IMR-90 (cell line): ENCODE measurements at regions not wholly inside any gene's neighbourhood (a gene's known extent, or its start where the extent isn't known, plus 50 kb on each side); places are given as distances from the start of the nearest gene placed in this dataset.

ENCODE experiments used
- ATAC-seq: fragments of 200-7000 bp; cut with Tn5 transposase; 2 replicates; pipeline ENCODE4 v1.9.1; 2020; ENCODE audit warnings: low read depth, mild to moderate bottlenecking, moderate library complexity
- BruUV-seq: library from RNA; stranded (reverse); fragments of 400-500 nt; replicated peaks from 2 replicates; lab custom pipeline; 2021; lab: Mats Ljungman, UMichigan
- CTCF ChIA-PET: fragments of 300-600 bp; formaldehyde crosslinking; extraction: SDS; loops from one replicate; lab custom pipeline; 2021; ENCODE audit warnings: antibody characterized with exemption; lab: Yijun Ruan, JAX
- POLR2A ChIA-PET: fragments of 300-600 bp; sonication (Branson Sonifier 250); formaldehyde crosslinking; loops from one replicate; lab custom pipeline; 2022; ENCODE audit warnings: antibody characterized with exemption; ENCODE audit not compliant: unreplicated experiment; lab: Charles Lee
- DNase-seq: peaks from one replicate; pipeline ENCODE4 v3.0.0; 2013
- H2AFZ ChIP-seq: replicated peaks from 2 replicates; pipeline ENCODE3; 2013; ENCODE audit warnings: low read length, mild to moderate bottlenecking; ENCODE audit not compliant: poor library complexity
- H2AK5ac ChIP-seq: 2 replicates; pipeline ENCODE4 v1.6.1; 2013; ENCODE audit warnings: low read depth, low read length, inconsistent platforms
- H2AK9ac ChIP-seq: replicated peaks from 2 replicates; pipeline ENCODE3; 2013; ENCODE audit warnings: mild to moderate bottlenecking, low read depth, low read length, moderate library complexity; ENCODE audit not compliant: poor library complexity
- H2BK120ac ChIP-seq: 2 replicates; pipeline ENCODE4 v1.6.1; 2013; ENCODE audit warnings: low read depth, low read length, inconsistent platforms
- H2BK15ac ChIP-seq: 3 replicates; pipeline ENCODE4 v1.6.1; 2013; ENCODE audit warnings: low read depth, low read length, inconsistent platforms
- H2BK20ac ChIP-seq: 2 replicates; pipeline ENCODE4 v1.6.1; 2013; ENCODE audit warnings: low read depth, mild to moderate bottlenecking, inconsistent platforms, low read length, moderate library complexity
- H2BK5ac ChIP-seq: 2 replicates; pipeline ENCODE4 v1.6.1; 2013; ENCODE audit warnings: mild to moderate bottlenecking, low read depth, low read length, inconsistent platforms; ENCODE audit not compliant: poor library complexity, severe bottlenecking
- H3K14ac ChIP-seq: replicated peaks from 2 replicates; pipeline ENCODE4 v1.6.1; 2013; ENCODE audit warnings: low read depth, low read length, inconsistent platforms
- H3K18ac ChIP-seq: 2 replicates; pipeline ENCODE4 v1.6.1; 2013; ENCODE audit warnings: low read depth, low read length, control low read depth
- H3K23ac ChIP-seq: 2 replicates; pipeline ENCODE4 v1.6.1; 2013; ENCODE audit warnings: low read depth, low read length, inconsistent platforms
- H3K27ac ChIP-seq: 2 replicates; pipeline ENCODE4 v1.5.1; 2013; ENCODE audit warnings: mild to moderate bottlenecking, control low read depth, low read length; ENCODE audit not compliant: insufficient read depth
- H3K27me3 ChIP-seq: 2 replicates; pipeline ENCODE4 v1.6.1; 2013; ENCODE audit warnings: low read length; ENCODE audit not compliant: control insufficient read depth, insufficient read depth
- H3K36me3 ChIP-seq: 2 replicates; pipeline ENCODE4 v1.6.1; 2013; ENCODE audit warnings: low read length, mixed read lengths; ENCODE audit not compliant: control insufficient read depth, insufficient read depth
- H3K4ac ChIP-seq: 2 replicates; pipeline ENCODE4 v1.6.1; 2013; ENCODE audit warnings: low read depth, low read length, inconsistent platforms
- H3K4me1 ChIP-seq: 2 replicates; pipeline ENCODE4 v1.6.1; 2013; ENCODE audit warnings: low read length, mixed read lengths; ENCODE audit not compliant: control insufficient read depth, insufficient read depth
- H3K4me2 ChIP-seq: 2 replicates; pipeline ENCODE4 v1.6.1; 2013; ENCODE audit warnings: low read depth, mild to moderate bottlenecking, control low read depth, low read length, moderate library complexity
- H3K4me3 ChIP-seq: 2 replicates; pipeline ENCODE4 v1.5.1; 2013; ENCODE audit warnings: low read depth, mild to moderate bottlenecking, control low read depth, low read length, moderate library complexity; ENCODE audit not compliant: insufficient read depth
- H3K56ac ChIP-seq: 2 replicates; pipeline ENCODE4 v1.6.1; 2013; ENCODE audit warnings: low read length, inconsistent platforms; ENCODE audit not compliant: insufficient read depth; ENCODE audit errors: extremely low read depth
- H3K79me1 ChIP-seq, 2 experiments: 2 replicates each; pipeline ENCODE4 v1.6.1; 2013; ENCODE audit warnings: low read length in 2 of 2, inconsistent platforms in 1 of 2, low read depth in 1 of 2
- H3K9ac ChIP-seq: 2 replicates; pipeline ENCODE4 v1.6.1; 2013; ENCODE audit warnings: low read depth, low read length, control low read depth
- H3K9me1 ChIP-seq: 2 replicates; pipeline ENCODE4 v1.6.1; 2013; ENCODE audit warnings: low read length, inconsistent platforms; ENCODE audit not compliant: insufficient read depth
- H3K9me3 ChIP-seq: 2 replicates; pipeline ENCODE4 v1.6.1; 2013; ENCODE audit warnings: low read length; ENCODE audit not compliant: control insufficient read depth, insufficient read depth
- H4K20me1 ChIP-seq: 2 replicates; pipeline ENCODE4 v1.6.1; 2013; ENCODE audit warnings: low read length, inconsistent platforms; ENCODE audit not compliant: insufficient read depth
- H4K5ac ChIP-seq: 2 replicates; pipeline ENCODE4 v1.6.1; 2013; ENCODE audit warnings: mild to moderate bottlenecking, low read depth, low read length, control low read depth
- H4K8ac ChIP-seq, 2 experiments: 2 replicates each; pipeline ENCODE4 v1.6.1; 2013; ENCODE audit warnings: low read depth in 2 of 2, low read length in 2 of 2, control low read depth in 1 of 2, inconsistent platforms in 1 of 2
- H4K91ac ChIP-seq: 2 replicates; pipeline ENCODE4 v1.6.1; 2013; ENCODE audit warnings: low read depth, low read length, inconsistent platforms; ENCODE audit not compliant: insufficient read depth
- BHLHE40 ChIP-seq: fragments of 150-350 bp; IDR thresholded peaks from 2 replicates; pipeline ENCODE4 v1.6.1; 2016; ENCODE audit warnings: mild to moderate bottlenecking, low read depth, low read length
- CEBPB ChIP-seq: IDR thresholded peaks from 2 replicates; pipeline ENCODE4 v1.6.1; 2012; ENCODE audit warnings: low read depth, low read length, improper control_type of control experiment
- CHD1 ChIP-seq: IDR thresholded peaks from 2 replicates; pipeline ENCODE4 v1.6.1; 2012; ENCODE audit warnings: low read depth, low read length, improper control_type of control experiment
- CTCF ChIP-seq: conservative IDR thresholded peaks from 2 replicates; pipeline ENCODE4 v1.5.1; 2012; ENCODE audit warnings: mild to moderate bottlenecking, low read depth, low read length, improper control_type of control experiment
- FOS ChIP-seq: fragments of 150-350 bp; IDR thresholded peaks from 2 replicates; pipeline ENCODE4 v1.6.1; 2016; ENCODE audit warnings: low read depth, low read length
- MAFK ChIP-seq: IDR thresholded peaks from 2 replicates; pipeline ENCODE4 v1.6.1; 2012; ENCODE audit warnings: low read depth, low read length, improper control_type of control experiment
- MAZ ChIP-seq: IDR thresholded peaks from 2 replicates; pipeline ENCODE4 v1.6.1; 2012; ENCODE audit warnings: low read depth, mild to moderate bottlenecking, low read length, improper control_type of control experiment, moderate library complexity, borderline replicate concordance
- MXI1 ChIP-seq: IDR thresholded peaks from 2 replicates; pipeline ENCODE4 v1.6.1; 2012; ENCODE audit warnings: low read depth, mild to moderate bottlenecking, low read length, moderate library complexity, borderline replicate concordance
- NFE2L2 ChIP-seq: fragments of 150-350 bp; IDR thresholded peaks from 2 replicates; pipeline ENCODE4 v1.6.1; 2016; ENCODE audit warnings: low read depth, mild to moderate bottlenecking, low read length
- POLR2A ChIP-seq: IDR thresholded peaks from 2 replicates; pipeline ENCODE4 v1.6.1; 2012; ENCODE audit warnings: mild to moderate bottlenecking, low read depth, low read length
- RAD21 ChIP-seq: IDR thresholded peaks from 2 replicates; pipeline ENCODE4 v1.6.1; 2012; ENCODE audit warnings: low read length, improper control_type of control experiment
- RCOR1 ChIP-seq: IDR thresholded peaks from 2 replicates; pipeline ENCODE4 v1.6.1; 2012; ENCODE audit warnings: mild to moderate bottlenecking, low read length, improper control_type of control experiment; ENCODE audit not compliant: insufficient replicate concordance
- RFX5 ChIP-seq: IDR thresholded peaks from 2 replicates; pipeline ENCODE4 v1.8.0; 2012; ENCODE audit warnings: low read depth, mild to moderate bottlenecking, low read length, moderate library complexity
- SMC3 ChIP-seq: fragments of 150-350 bp; IDR thresholded peaks from 2 replicates; pipeline ENCODE4 v1.6.1; 2016; ENCODE audit warnings: low read depth, mild to moderate bottlenecking, antibody characterized with exemption, low read length, moderate library complexity
- USF2 ChIP-seq: fragments of 150-350 bp; IDR thresholded peaks from 2 replicates; pipeline ENCODE4 v1.6.1; 2017; ENCODE audit warnings: mild to moderate bottlenecking, antibody characterized with exemption, low read length, low read depth
- WGBS, 2 experiments: methylation state at CpG; one replicate each; pipeline versions ENCODE4 v1.1.5 to v1.1.7; 2013; ENCODE audit warnings: missing lambda C conversion rate in 2 of 2; ENCODE audit not compliant: insufficient read length in 1 of 2; ENCODE audit errors: extremely low coverage in 2 of 2; 5-methylcytosine and 5-hydroxymethylcytosine counted together
- dilution Hi-C: fragments of 300-500 bp; cut with HindIII; formaldehyde crosslinking; loops from one replicate; pipeline ENCODE4 v1.14.3; 2018; ENCODE audit warnings: low sequenced_read_pairs; ENCODE audit not compliant: unreplicated experiment
- in situ Hi-C: fragments of 300-500 bp; cut with MboI; formaldehyde crosslinking; loops from 3 replicates; pipeline ENCODE4 v1.14.3; 2019; ENCODE audit warnings: low sequenced_read_pairs, inconsistent platforms, mixed read lengths
- intact Hi-C: fragments of 100-400 bp; cut with micrococcal nuclease; formaldehyde crosslinking; loops from 2 replicates; pipeline ENCODE4 v1.10.0; 2022
- TF ChIP-seq, protein P1 (sequence below): fragments of 150-350 bp; IDR thresholded peaks from 2 replicates; pipeline ENCODE4 v1.6.1; 2016; ENCODE audit warnings: low read depth, mild to moderate bottlenecking, low read length, moderate library complexity, borderline replicate concordance

- Histone ChIP-seq H4K8ac (no peak overlapping the region), H3K27ac (no peak overlapping the region), H2BK5ac (no peak overlapping the region), H3K56ac (no peak overlapping the region), H3K23ac (no peak overlapping the region), H2BK120ac (no peak overlapping the region), H3K9me3 (no peaks in the 10 kb centered on the region), H2AK9ac (no peak overlapping the region), H3K4ac (no peak overlapping the region), H3K36me3 (no peaks in the 10 kb centered on the region), H2BK15ac (no peak overlapping the region), H3K9ac (no peak overlapping the region), H4K5ac (no peak overlapping the region), H3K4me3 (no peak overlapping the region), H3K27me3 (no peaks in the 10 kb centered on the region), H2AK5ac (no peak overlapping the region), H3K4me2 (no peak overlapping the region), H4K91ac (no peak overlapping the region), H2AFZ (no peak overlapping the region), H3K4me1 (no peaks in the 10 kb centered on the region), H3K18ac (no peak overlapping the region), H4K20me1 (no peaks in the 10 kb centered on the region), H3K9me1 (no peaks in the 10 kb centered on the region), H3K14ac (no peak overlapping the region), H3K79me1 (no peaks in the 10 kb centered on the region), H2BK20ac (no peak overlapping the region)
- in situ Hi-C loops = no loop called here
- no peak for TF ChIP-seq RFX5
- no peak for TF ChIP-seq NFE2L2
- TF ChIP-seq SMC3 = no peak
- no peak for TF ChIP-seq CTCF
- TF ChIP-seq BHLHE40 = no peak
- TF ChIP-seq MAZ = no peak
- TF ChIP-seq MAFK = no peak
- TF ChIP-seq CEBPB = no peak
- TF ChIP-seq RAD21 = no peak
- no peak for TF ChIP-seq FOS
- TF ChIP-seq POLR2A = no peak
- TF ChIP-seq, protein P1, sequence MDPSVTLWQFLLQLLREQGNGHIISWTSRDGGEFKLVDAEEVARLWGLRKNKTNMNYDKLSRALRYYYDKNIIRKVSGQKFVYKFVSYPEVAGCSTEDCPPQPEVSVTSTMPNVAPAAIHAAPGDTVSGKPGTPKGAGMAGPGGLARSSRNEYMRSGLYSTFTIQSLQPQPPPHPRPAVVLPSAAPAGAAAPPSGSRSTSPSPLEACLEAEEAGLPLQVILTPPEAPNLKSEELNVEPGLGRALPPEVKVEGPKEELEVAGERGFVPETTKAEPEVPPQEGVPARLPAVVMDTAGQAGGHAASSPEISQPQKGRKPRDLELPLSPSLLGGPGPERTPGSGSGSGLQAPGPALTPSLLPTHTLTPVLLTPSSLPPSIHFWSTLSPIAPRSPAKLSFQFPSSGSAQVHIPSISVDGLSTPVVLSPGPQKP = no peak
- TF ChIP-seq USF2 = no peak
- no peak for TF ChIP-seq RCOR1
- TF ChIP-seq CHD1 = no peak
- no peak for TF ChIP-seq MXI1
- no TSS peak for BruUV-seq
- ATAC-seq (no peak), DNase-seq (no peak)
- intact Hi-C loops = no loop called here
- WGBS, 2 experiments = no CpG with 5 or more reads among the region's 3 CpGs
- dilution Hi-C loops = no loop called here
- ChIA-PET CTCF (no interaction called here), POLR2A (no interaction called here)
Observed at GRCh38 chr16:56136256-56136655, 55.0 kb upstream of the GNAO1 start.
